HG03064 (cell line): ENCODE measurements at regions not wholly inside any gene's neighbourhood (a gene's known extent, or its start where the extent isn't known, plus 50 kb on each side); places are given as distances from the start of the nearest gene placed in this dataset.

Experiments
- ATAC-seq: cut with Tn5 transposase; IDR thresholded peaks from one replicate; pipeline ENCODE4 v1.9.1; 2021; ENCODE audit warnings: low read depth; ENCODE audit not compliant: unreplicated experiment

DNA sequence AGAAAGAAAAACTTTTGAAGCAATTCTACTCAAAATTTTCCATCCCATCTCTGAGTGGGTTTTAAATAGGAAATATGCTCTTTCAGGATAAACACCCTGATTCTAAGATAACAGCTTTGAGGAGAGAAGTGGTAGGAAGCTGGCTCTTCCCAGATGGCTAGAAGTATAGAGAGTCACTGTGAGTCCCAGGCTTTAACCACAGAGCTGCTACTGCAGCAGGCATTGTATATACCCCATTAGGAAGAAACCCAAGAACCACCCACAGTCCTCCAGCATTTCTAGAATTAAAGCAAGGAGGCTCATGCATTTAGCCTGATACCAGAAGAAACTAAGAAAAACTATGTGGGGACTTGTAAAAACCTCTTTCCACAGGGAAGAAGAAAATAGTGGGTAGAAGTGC is 1405.6 kb upstream of the TENM4 start:
- ATAC-seq, result no peak

- ATAC-seq, result no peak
Observed at GRCh38 chr11:80844110-80844819, 1403.4 kb upstream of the TENM4 start.

- peak; percentile 40 for ATAC-seq
Observed at GRCh38 chr11:80843266-80843974, 1402.6 kb upstream of the TENM4 start.

- ATAC-seq, result no peak
Observed at GRCh38 chr11:80842246-80842645, 1401.4 kb upstream of the TENM4 start.

DNA sequence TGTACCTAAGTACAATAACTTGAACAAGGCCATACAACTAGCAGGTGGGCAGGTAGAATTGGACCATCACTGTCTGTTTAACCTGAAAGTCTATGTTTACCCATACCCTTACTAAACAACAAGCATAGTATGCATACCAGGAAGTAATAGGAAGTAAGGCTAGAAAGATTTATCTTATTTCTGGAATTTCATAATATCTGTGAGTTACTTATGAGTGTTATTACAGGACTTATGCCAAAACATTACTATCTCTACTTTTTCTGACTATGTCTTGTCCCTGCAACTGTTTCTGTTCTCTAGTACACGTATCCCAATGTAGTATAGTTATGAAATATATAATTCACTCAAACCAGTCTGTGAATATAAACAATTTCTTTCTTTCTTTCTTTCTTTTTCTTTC is 1400.8 kb upstream of the TENM4 start:
- ATAC-seq, result no peak

- ATAC-seq, result peak; percentile 82
Observed at GRCh38 chr11:80838153-80838552, 1397.3 kb upstream of the TENM4 start.

DNA sequence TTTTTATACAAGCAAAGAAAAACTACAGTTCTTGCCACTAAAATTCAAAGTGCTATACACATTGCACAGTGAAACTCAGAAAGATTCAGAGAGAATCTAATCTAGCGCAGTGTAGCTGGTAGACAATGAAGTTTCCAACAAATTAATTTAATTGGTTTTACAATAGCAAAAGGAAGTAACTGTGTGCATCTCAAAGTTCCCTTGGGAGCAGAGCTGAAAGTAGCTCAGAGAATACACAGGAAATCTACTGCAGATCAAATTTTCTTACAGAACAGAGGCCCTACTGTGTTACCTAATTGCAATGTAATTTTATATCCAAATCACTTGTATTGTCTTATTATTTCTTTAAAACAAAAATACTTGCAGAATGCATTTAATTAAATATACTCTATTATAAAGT is 1396.2 kb upstream of the TENM4 start:
- no peak for ATAC-seq

- no peak for ATAC-seq
Observed at GRCh38 chr11:80831374-80831773, 1390.5 kb upstream of the TENM4 start.

DNA sequence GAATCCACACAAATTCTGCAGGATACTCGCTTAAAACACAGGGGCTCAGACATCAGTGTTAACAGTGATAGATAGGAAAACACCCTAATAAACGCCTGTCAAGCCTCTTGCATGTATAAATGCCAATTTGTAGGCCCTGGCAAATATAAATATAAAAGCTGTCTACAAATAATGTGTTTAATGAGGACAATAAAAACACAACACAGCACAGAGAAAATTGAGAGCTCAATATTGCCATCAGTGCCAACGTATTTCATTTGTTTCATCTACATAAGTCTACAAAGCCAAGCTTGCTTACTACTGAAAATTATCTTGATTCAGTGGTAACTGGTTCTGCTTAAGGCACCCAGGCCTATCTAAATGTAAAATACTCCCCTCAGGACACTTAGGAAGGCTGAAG is 1387.0 kb upstream of the TENM4 start:
- ATAC-seq, result no peak

- ATAC-seq, result no peak
Observed at GRCh38 chr11:80826808-80827207, 1386.0 kb upstream of the TENM4 start.

GRCh38 chr11:80822308-80822707 is 1381.5 kb upstream of the TENM4 start:
- ATAC-seq, result no peak

DNA sequence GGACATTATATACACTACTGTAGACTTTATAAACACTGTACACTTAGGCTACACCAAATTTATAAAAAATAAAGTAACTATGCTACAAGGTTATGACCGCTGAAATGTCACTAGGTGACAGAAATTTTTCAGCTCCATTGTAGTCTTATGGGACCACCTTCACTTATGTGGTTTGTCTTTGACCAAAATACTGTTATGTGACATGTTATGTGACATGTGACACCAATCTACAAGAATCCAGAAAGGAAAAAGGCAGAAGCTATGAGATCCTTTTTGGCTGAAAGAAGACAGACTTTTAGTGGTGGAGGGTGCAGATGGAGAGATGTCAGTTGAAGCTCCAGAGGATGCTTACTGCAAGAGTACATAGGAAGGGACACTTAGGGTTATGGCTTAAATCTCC is 1378.4 kb upstream of the TENM4 start:
- ATAC-seq, result no peak

- ATAC-seq, result peak; percentile 39
Observed at GRCh38 chr11:80816966-80817365, 1376.1 kb upstream of the TENM4 start.

GRCh38 chr11:80816454-80816847 is 1375.6 kb upstream of the TENM4 start:
- ATAC-seq, result peak; percentile 28

DNA sequence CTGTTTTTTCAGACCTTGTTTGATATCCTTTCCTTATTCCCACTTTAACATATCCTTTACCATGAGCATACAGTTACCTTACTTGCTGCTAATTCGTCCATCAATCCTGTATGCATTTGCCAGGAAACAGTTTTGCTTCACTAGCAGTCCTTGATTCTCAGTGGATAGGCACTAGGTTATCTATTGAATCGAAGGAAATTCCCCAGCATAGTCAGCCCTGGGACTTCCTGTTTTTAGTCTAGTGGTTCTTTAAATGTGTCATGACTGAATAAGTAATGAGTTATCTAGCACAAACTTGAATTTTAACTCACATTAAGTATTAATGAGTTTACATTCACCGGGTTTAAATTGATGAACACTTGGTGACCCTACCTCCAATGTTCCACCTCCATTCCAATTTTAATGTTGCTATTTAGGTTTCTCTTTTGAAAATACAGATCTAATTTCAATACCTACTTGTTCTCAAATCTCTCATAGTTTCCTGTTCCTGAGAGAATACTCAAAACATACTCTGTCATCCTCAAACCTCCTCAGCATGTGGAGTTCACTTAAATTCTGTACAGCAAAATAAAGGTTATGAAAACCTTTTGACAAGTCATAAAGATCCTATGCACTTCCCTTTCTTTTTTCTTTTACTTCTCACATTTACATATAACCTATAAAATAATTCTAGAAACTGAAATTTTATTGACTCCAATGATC is 1375.1 kb upstream of the TENM4 start:
- peak; percentile 89 for ATAC-seq

DNA sequence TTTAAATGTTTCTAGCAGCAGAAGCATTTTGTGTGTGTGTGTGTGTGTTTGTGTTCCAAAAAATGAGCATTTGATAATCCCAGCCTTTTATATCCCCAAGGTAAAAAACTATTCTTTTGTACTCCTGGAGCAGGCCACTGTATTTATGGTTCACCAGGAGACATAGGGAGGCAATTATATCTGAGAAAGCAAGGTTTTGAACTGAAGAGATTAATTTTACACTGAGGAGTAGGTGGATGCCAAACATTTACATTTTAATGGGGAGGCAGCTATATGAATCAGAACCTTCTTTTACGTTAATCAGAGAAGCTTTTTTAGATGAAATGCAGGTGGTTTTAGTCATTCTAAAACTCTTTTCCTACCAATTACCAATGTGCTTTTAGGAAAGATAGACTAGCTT is 1374.0 kb upstream of the TENM4 start:
- ATAC-seq, result no peak

- ATAC-seq, result no peak
Observed at GRCh38 chr11:80810695-80811094, 1369.9 kb upstream of the TENM4 start.

GRCh38 chr11:80798174-80798573 is 1357.3 kb upstream of the TENM4 start:
- ATAC-seq, result no peak

- ATAC-seq, result no peak
Observed at GRCh38 chr11:80783561-80783960, 1342.7 kb upstream of the TENM4 start.

GRCh38 chr11:80782135-80782885 is 1341.5 kb upstream of the TENM4 start:
- ATAC-seq, result no peak
